NB4 (cell line): ENCODE measurements at regions not wholly inside any gene's neighbourhood (a gene's known extent, or its start where the extent isn't known, plus 50 kb on each side); places are given as distances from the start of the nearest gene placed in this dataset.

Experiments used
- DNase-seq: peaks from one replicate; pipeline ENCODE4 v3.0.0; 2010; ENCODE audit warnings: low read depth
- H3K4me3 ChIP-seq: one replicate; pipeline ENCODE4 v1.5.1; 2011; ENCODE audit warnings: mild to moderate bottlenecking, low read depth, low read length, moderate library complexity
- MAX ChIP-seq: IDR thresholded peaks from 2 replicates; pipeline ENCODE4 v1.6.1; 2011; ENCODE audit warnings: low read depth, low read length
- MYC ChIP-seq: IDR thresholded peaks from 2 replicates; pipeline ENCODE4 v1.6.1; 2011; ENCODE audit warnings: low read depth, low read length
- POLR2A ChIP-seq: IDR thresholded peaks from 2 replicates; pipeline ENCODE4 v1.6.1; 2011; ENCODE audit warnings: mild to moderate bottlenecking; ENCODE audit not compliant: insufficient read length; ENCODE audit errors: extremely low read depth
- TF ChIP-seq, protein P1 (sequence below): IDR thresholded peaks from one replicate; pipeline ENCODE4 v1.5.1; 2012; ENCODE audit warnings: low read depth, low read length

DNA sequence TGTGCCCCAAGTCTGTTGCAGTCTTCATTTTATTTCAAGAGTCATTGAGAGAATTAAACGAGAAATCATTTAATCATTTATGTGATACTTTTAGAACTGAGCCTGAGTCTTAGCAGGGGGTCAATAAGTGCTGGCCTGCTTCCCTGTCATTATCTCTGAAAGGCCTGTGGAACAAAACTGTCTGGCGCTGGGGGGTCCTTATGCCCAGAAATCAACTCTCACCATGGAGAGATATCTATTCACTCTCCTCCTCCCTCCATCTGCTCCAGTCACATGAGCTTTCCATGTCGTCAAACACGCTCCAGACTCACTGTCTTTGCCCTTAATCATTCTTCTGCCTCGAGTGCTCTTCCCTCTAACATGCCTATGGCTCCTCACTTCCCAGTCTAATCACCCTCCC is 136.8 kb downstream of the ESM1 start:
- DNase-seq: no peak
- H3K4me3 ChIP-seq: no peak overlapping the region
- no peak for TF ChIP-seq POLR2A
- TF ChIP-seq MAX: no peak
- TF ChIP-seq MYC: no peak
- TF ChIP-seq, protein P1, sequence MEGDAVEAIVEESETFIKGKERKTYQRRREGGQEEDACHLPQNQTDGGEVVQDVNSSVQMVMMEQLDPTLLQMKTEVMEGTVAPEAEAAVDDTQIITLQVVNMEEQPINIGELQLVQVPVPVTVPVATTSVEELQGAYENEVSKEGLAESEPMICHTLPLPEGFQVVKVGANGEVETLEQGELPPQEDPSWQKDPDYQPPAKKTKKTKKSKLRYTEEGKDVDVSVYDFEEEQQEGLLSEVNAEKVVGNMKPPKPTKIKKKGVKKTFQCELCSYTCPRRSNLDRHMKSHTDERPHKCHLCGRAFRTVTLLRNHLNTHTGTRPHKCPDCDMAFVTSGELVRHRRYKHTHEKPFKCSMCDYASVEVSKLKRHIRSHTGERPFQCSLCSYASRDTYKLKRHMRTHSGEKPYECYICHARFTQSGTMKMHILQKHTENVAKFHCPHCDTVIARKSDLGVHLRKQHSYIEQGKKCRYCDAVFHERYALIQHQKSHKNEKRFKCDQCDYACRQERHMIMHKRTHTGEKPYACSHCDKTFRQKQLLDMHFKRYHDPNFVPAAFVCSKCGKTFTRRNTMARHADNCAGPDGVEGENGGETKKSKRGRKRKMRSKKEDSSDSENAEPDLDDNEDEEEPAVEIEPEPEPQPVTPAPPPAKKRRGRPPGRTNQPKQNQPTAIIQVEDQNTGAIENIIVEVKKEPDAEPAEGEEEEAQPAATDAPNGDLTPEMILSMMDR: no peak

- H3K4me3 ChIP-seq: no peak overlapping the region
- DNase-seq: peak; percentile 4
- TF ChIP-seq MAX (no peak), MYC (no peak), POLR2A (no peak)
- TF ChIP-seq, protein P1: no peak
Measured at GRCh38 chr5:54845567-54845941, 139.8 kb downstream of the ESM1 start.

- peak; percentile 56 for DNase-seq
- TF ChIP-seq MYC: no peak
- TF ChIP-seq, protein P1: no peak
- no peak for TF ChIP-seq POLR2A
- no peak for TF ChIP-seq MAX
- no peak overlapping the region for H3K4me3 ChIP-seq
Measured at GRCh38 chr5:54844905-54845566, 140.4 kb downstream of the ESM1 start.

DNA sequence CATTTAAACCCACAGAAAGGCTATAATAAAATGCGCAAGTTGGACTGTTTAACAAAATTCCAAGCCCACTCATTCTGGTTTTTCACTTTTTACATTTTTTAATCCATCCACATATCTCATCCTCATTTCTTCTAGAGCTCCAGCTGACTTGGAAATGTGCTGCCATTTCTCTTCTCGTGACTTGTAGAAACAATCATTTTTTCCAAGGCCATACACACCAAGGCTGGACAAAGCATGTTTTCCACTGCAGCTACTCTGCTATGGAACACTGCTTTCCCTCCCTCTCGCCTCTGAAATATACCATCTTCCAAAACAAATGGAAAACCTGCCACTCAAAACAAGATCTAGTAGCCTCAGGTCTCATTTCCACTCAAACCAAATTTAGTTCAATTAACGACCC is 141.1 kb downstream of the ESM1 start:
- TF ChIP-seq POLR2A: no peak
- no peak for TF ChIP-seq MAX
- TF ChIP-seq, protein P1: no peak
- TF ChIP-seq MYC: no peak
- DNase-seq: no peak
- no peak overlapping the region for H3K4me3 ChIP-seq

DNA sequence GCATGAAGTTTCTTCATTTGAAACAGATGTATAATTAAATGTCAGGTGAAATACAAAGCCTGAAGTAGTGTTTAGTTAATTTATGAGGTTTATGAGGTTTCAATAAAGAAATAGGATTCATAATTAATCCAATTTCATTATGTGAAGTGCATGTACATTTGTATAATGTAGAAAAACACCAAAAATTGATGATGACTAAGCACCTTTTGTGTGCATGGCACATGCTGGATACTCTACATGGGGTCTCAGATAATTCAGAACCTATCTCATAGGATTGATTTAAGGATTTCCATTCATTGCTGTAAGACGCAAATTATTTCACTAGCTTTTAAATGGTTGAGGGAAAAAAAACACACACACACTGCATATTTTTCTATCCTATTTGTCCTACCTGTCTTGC is 143.9 kb downstream of the ESM1 start:
- no peak for DNase-seq
- no peak for TF ChIP-seq MYC
- TF ChIP-seq, protein P1: no peak
- no peak for TF ChIP-seq POLR2A
- no peak for TF ChIP-seq MAX
- H3K4me3 ChIP-seq: no peak overlapping the region

DNA sequence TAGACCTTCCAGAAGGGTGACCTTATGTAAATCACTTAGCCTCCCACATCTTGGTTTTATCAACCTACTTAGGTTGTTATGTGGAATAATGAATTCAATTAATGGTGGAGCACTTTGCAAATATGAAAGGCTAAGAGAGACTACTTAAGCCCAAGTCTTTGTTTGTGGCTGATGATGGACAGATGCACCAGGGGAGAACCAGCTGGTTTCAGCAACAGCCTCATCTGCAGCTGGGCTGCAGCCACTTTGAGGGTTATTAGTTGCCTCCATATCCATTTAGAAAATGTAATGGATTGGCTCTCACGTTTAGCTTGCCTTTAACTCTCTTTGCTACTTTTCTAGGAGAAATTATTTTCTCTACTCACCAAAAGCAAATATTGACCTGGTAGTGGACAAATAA is 146.6 kb downstream of the ESM1 start:
- no peak for DNase-seq
- no peak overlapping the region for H3K4me3 ChIP-seq
- TF ChIP-seq MYC: no peak
- TF ChIP-seq POLR2A: no peak
- TF ChIP-seq, protein P1: no peak
- TF ChIP-seq MAX: no peak
